ENCODE measurements at regions not wholly inside any gene's neighbourhood (a gene's known extent, or its start where the extent isn't known, plus 50 kb on each side); places are given as distances from the start of the nearest gene placed in this dataset.
A peak's percentile ranks its signal among the peaks of the same experiment; 100 is the strongest.

DNA sequence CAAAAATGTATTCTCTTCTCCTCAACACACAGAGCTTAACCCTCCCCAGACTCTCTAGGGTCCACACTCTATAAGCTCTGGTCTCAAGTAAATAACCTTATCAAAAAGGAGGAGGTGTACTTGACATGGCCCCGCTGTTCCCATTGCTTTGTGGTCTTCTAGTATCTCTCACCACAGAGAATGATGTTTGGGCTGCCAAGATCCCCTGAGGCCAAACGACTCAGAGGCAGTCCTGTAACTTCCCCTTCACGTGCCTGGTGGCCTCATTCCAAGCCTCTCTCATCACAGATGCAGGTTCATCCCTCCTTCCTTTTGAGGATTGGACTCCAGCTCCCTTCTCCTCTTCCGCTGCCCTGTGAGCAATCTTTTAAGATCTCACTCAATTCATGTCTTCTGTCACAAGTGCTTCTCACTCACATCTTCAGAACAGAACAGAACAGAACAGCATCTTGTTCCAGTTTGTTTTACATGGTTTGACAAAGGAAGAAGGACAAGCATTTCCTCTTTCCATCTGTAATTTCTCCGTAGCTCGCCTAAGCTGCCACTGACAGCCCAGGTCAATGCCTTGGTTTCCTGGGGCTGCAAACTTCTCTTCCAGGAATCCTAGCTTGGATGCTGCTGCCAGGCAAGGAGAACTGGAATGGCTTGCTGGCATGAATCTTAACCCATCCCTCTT is 541.5 kb downstream of the CD83 start:
- TF ChIP-seq EZH2phosphoT487 (IDR thresholded peaks at IDR 0.05; ENCODE audit: borderline replicate concordance, low read length), result no peak
- TF ChIP-seq, protein P1, sequence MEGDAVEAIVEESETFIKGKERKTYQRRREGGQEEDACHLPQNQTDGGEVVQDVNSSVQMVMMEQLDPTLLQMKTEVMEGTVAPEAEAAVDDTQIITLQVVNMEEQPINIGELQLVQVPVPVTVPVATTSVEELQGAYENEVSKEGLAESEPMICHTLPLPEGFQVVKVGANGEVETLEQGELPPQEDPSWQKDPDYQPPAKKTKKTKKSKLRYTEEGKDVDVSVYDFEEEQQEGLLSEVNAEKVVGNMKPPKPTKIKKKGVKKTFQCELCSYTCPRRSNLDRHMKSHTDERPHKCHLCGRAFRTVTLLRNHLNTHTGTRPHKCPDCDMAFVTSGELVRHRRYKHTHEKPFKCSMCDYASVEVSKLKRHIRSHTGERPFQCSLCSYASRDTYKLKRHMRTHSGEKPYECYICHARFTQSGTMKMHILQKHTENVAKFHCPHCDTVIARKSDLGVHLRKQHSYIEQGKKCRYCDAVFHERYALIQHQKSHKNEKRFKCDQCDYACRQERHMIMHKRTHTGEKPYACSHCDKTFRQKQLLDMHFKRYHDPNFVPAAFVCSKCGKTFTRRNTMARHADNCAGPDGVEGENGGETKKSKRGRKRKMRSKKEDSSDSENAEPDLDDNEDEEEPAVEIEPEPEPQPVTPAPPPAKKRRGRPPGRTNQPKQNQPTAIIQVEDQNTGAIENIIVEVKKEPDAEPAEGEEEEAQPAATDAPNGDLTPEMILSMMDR (IDR thresholded peaks at IDR 0.05; ENCODE audit: low read depth, low read length, poor library complexity, severe bottlenecking), result no peak
- H3F3A ChIP-seq (ENCODE audit: control insufficient read depth, insufficient read depth), result peaks cover 11% of the 10 kb centered on the region
- H3K4me1 ChIP-seq (ENCODE audit: control insufficient read depth, low read length), result peaks cover 93% of the 10 kb centered on the region
- H3K27me3 ChIP-seq (ENCODE audit: control insufficient read depth, low read length), result peaks cover 33% of the 10 kb centered on the region
- H3K27ac ChIP-seq (ENCODE audit: low read depth, low read length), result no peak overlapping the region
- H3K79me2 ChIP-seq (ENCODE audit: control insufficient read depth, low read length), result no peaks in the 10 kb centered on the region
- H3K9me3 ChIP-seq (ENCODE audit: control insufficient read depth, insufficient read depth, low read length), result no peaks in the 10 kb centered on the region
- H4K20me1 ChIP-seq (ENCODE audit: control insufficient read depth, insufficient read depth, low read depth, low read length), result no peaks in the 10 kb centered on the region
- H3K4me2 ChIP-seq (ENCODE audit: low read length), result no peak overlapping the region
- H3K9me2 ChIP-seq (replicated peaks; ENCODE audit: control insufficient read depth, low read length), result no peaks in the 10 kb centered on the region
- no peak overlapping the region for H3K4me3 ChIP-seq (ENCODE audit: low read length)
- H3K36me3 ChIP-seq (ENCODE audit: control insufficient read depth, low read length), result no peaks in the 10 kb centered on the region

DNA sequence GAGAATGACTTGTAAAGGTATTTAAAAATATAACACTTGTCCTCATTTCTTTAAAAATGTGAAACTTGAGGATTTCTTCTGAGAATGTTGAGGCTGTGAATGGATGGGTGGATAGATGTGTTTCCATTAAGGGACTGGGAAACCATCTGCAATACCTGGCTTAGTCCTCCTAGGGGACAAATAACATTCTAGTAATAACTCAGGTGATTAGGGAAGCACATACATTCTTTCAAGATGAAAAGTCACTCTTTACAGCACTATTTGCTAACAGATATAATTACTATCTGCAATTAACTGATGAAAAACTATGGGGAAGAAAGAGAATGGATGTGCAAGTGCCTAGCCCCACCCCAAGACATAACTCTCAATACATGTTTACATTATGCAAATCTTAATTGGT is 542.3 kb downstream of the CD83 start:
- H4K20me1 ChIP-seq (ENCODE audit: control insufficient read depth, insufficient read depth, low read depth, low read length), result no peaks in the 10 kb centered on the region
- peak overlapping the region; percentile 67; the same call in 1 of the 2 replicates for H3K27ac ChIP-seq (ENCODE audit: low read depth, low read length)
- no peaks in the 10 kb centered on the region for H3K79me2 ChIP-seq (ENCODE audit: control insufficient read depth, low read length)
- H3K9me3 ChIP-seq (ENCODE audit: control insufficient read depth, insufficient read depth, low read length), result no peaks in the 10 kb centered on the region
- H3K27me3 ChIP-seq (ENCODE audit: control insufficient read depth, low read length), result peaks cover 33% of the 10 kb centered on the region
- peaks cover 98% of the 10 kb centered on the region for H3K4me1 ChIP-seq (ENCODE audit: control insufficient read depth, low read length)
- H3K4me3 ChIP-seq (ENCODE audit: low read length), result peak overlapping the region; percentile 45
- no peaks in the 10 kb centered on the region for H3K36me3 ChIP-seq (ENCODE audit: control insufficient read depth, low read length)
- TF ChIP-seq EZH2phosphoT487 (IDR thresholded peaks at IDR 0.05; ENCODE audit: borderline replicate concordance, low read length), result no peak
- TF ChIP-seq, protein P1 (IDR thresholded peaks at IDR 0.05; ENCODE audit: low read depth, low read length, poor library complexity, severe bottlenecking), result no peak
- peak overlapping the region; percentile 73 for H3K4me2 ChIP-seq (ENCODE audit: low read length)
- no peaks in the 10 kb centered on the region for H3K9me2 ChIP-seq (replicated peaks; ENCODE audit: control insufficient read depth, low read length)
- peaks cover 11% of the 10 kb centered on the region for H3F3A ChIP-seq (ENCODE audit: control insufficient read depth, insufficient read depth)

DNA sequence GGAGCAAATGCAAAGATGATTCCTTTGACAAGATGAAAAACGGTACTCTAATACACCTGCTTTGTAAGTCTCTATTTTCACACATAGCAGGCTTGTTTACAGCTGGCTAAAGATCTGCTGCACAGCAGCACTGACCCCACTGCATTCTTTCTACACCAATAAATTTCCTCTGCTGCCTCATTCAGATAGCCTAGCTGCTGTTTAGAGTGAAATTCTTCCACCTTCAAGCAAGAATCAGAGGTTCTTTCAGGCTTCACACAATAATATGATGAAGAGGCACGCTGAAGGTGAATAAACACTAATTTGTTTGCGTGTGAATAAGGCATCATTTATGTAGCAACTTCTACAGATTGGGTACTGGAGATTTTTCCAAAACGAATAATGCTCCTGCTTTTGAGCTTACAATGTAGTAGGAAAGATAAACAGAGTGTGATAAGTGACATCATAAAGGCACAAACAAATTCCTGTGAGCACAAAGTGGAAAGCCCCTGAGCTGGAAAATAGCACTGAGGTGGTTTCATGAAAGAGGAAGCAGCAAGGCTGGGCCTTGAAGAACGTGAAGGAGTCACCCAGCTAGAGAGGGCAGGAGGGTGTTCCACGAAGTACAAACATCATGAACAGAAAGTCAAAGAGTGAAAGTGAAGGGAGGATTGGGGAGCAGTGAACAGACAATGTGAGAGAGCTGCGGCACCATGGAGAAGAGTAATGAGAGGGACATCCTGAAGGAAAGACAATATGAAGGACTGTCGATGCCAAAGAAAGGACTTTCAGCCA is 543.4 kb downstream of the CD83 start:
- peaks cover 33% of the 10 kb centered on the region for H3K27me3 ChIP-seq (ENCODE audit: control insufficient read depth, low read length)
- TF ChIP-seq, protein P1 (IDR thresholded peaks at IDR 0.05; ENCODE audit: low read depth, low read length, poor library complexity, severe bottlenecking), result no peak
- no peak for TF ChIP-seq EZH2phosphoT487 (IDR thresholded peaks at IDR 0.05; ENCODE audit: borderline replicate concordance, low read length)
- H3K4me2 ChIP-seq (ENCODE audit: low read length), result peak overlapping the region; percentile 73
- H3K9me3 ChIP-seq (ENCODE audit: control insufficient read depth, insufficient read depth, low read length), result no peaks in the 10 kb centered on the region
- peak overlapping the region; percentile 67 for H3K27ac ChIP-seq (ENCODE audit: low read depth, low read length)
- no peaks in the 10 kb centered on the region for H4K20me1 ChIP-seq (ENCODE audit: control insufficient read depth, insufficient read depth, low read depth, low read length)
- H3K79me2 ChIP-seq (ENCODE audit: control insufficient read depth, low read length), result no peaks in the 10 kb centered on the region
- peaks cover 8% of the 10 kb centered on the region for H3F3A ChIP-seq (ENCODE audit: control insufficient read depth, insufficient read depth)
- peaks cover 95% of the 10 kb centered on the region for H3K4me1 ChIP-seq (ENCODE audit: control insufficient read depth, low read length)
- H3K36me3 ChIP-seq (ENCODE audit: control insufficient read depth, low read length), result no peaks in the 10 kb centered on the region
- peak overlapping the region; percentile 45 for H3K4me3 ChIP-seq (ENCODE audit: low read length)
- H3K9me2 ChIP-seq (replicated peaks; ENCODE audit: control insufficient read depth, low read length), result no peaks in the 10 kb centered on the region
